H9 (cell line): ENCODE measurements at regions not wholly inside any gene's neighbourhood (a gene's known extent, or its start where the extent isn't known, plus 50 kb on each side); places are given as distances from the start of the nearest gene placed in this dataset.

ENCODE experiments used
- DNase-seq: peaks from one replicate; pipeline ENCODE4 v3.0.0-alpha.2; 2017
- H2AFZ ChIP-seq: one replicate; pipeline ENCODE4 v1.6.1; 2013; ENCODE audit warnings: mild to moderate bottlenecking, low read length, control low read depth, moderate library complexity
- H2AK5ac ChIP-seq: 2 replicates; pipeline ENCODE4 v1.6.1; 2013; ENCODE audit warnings: low read length, control low read depth, mixed read lengths; ENCODE audit not compliant: insufficient read length
- H2BK120ac ChIP-seq: one replicate; pipeline ENCODE4 v1.6.1; 2013; ENCODE audit warnings: low read depth, mild to moderate bottlenecking, low read length, control low read depth, inconsistent platforms; ENCODE audit not compliant: poor library complexity, severe bottlenecking
- H2BK12ac ChIP-seq: 2 replicates; pipeline ENCODE4 v1.6.1; 2013; ENCODE audit warnings: low read length, control low read depth, mixed read lengths, low read depth; ENCODE audit not compliant: insufficient read length
- H2BK15ac ChIP-seq: 2 replicates; pipeline ENCODE4 v1.6.1; 2013; ENCODE audit warnings: low read depth, low read length, control low read depth
- H2BK20ac ChIP-seq: one replicate; pipeline ENCODE4 v1.6.1; 2013; ENCODE audit warnings: low read depth, mild to moderate bottlenecking, low read length, control low read depth, inconsistent platforms; ENCODE audit not compliant: poor library complexity, severe bottlenecking
- H2BK5ac ChIP-seq: 2 replicates; pipeline ENCODE4 v1.6.1; 2013; ENCODE audit warnings: low read length, control low read depth, mixed read lengths; ENCODE audit not compliant: insufficient read length
- H3K14ac ChIP-seq: 2 replicates; pipeline ENCODE4 v1.6.1; 2013; ENCODE audit warnings: low read length, control low read depth; ENCODE audit not compliant: insufficient read depth
- H3K18ac ChIP-seq: 2 replicates; pipeline ENCODE4 v1.6.1; 2013; ENCODE audit warnings: low read depth, mild to moderate bottlenecking, mixed read lengths, low read length, control low read depth; ENCODE audit not compliant: insufficient read length
- H3K23ac ChIP-seq: 2 replicates; pipeline ENCODE4 v1.6.1; 2013; ENCODE audit warnings: low read length, control low read depth, mixed read lengths, low read depth; ENCODE audit not compliant: insufficient read length
- H3K23me2 ChIP-seq: 2 replicates; pipeline ENCODE4 v1.6.1; 2013; ENCODE audit warnings: low read depth, mild to moderate bottlenecking, mixed read lengths, low read length, control low read depth; ENCODE audit not compliant: insufficient read length, poor library complexity, severe bottlenecking
- H3K27ac ChIP-seq: 2 replicates; pipeline ENCODE4 v1.5.1; 2013; ENCODE audit warnings: low read length, control low read depth, mixed read lengths, low read depth; ENCODE audit not compliant: insufficient read length
- H3K27me3 ChIP-seq: 2 replicates; pipeline ENCODE4 v1.6.1; 2013; ENCODE audit warnings: low read length, control low read depth, inconsistent platforms; ENCODE audit not compliant: insufficient read depth
- H3K4ac ChIP-seq: 2 replicates; pipeline ENCODE4 v1.6.1; 2013; ENCODE audit warnings: low read depth, mild to moderate bottlenecking, control low read depth, inconsistent platforms, low read length, moderate library complexity
- H3K4me1 ChIP-seq: 2 replicates; pipeline ENCODE4 v1.6.1; 2013; ENCODE audit warnings: low read length, control low read depth, inconsistent platforms; ENCODE audit not compliant: insufficient read depth
- H3K4me2 ChIP-seq: 2 replicates; pipeline ENCODE4 v1.6.1; 2013; ENCODE audit warnings: low read length, control low read depth, mixed read lengths; ENCODE audit not compliant: insufficient read length, insufficient read depth
- H3K56ac ChIP-seq: 2 replicates; pipeline ENCODE4 v1.6.1; 2013; ENCODE audit warnings: low read depth, mild to moderate bottlenecking, mixed read lengths, low read length, control low read depth; ENCODE audit not compliant: insufficient read length
- H3K79me1 ChIP-seq: 2 replicates; pipeline ENCODE4 v1.6.1; 2013; ENCODE audit warnings: low read depth, mild to moderate bottlenecking, moderate library complexity, low read length, control low read depth, inconsistent platforms; ENCODE audit not compliant: insufficient read depth, poor library complexity, severe bottlenecking
- H3K79me2 ChIP-seq: 2 replicates; pipeline ENCODE4 v1.6.1; 2013; ENCODE audit warnings: low read length, control low read depth, inconsistent platforms; ENCODE audit not compliant: insufficient read depth
- H3K9ac ChIP-seq: 2 replicates; pipeline ENCODE4 v1.6.1; 2013; ENCODE audit warnings: low read length, control low read depth, mixed read lengths; ENCODE audit not compliant: insufficient read length; ENCODE audit errors: extremely low read depth
- H3K9me3 ChIP-seq: one replicate; pipeline ENCODE4 v1.6.1; 2013; ENCODE audit warnings: low read depth, low read length, inconsistent platforms; ENCODE audit not compliant: control insufficient read depth
- H3T11ph ChIP-seq: one replicate; pipeline ENCODE4 v1.6.1; 2013; ENCODE audit warnings: mild to moderate bottlenecking, low read length, control low read depth, inconsistent platforms
- H4K20me1 ChIP-seq: one replicate; pipeline ENCODE4 v1.6.1; 2013; ENCODE audit not compliant: control insufficient read depth, insufficient read length, insufficient read depth
- H4K5ac ChIP-seq: 2 replicates; pipeline ENCODE4 v1.6.1; 2013; ENCODE audit warnings: low read depth, mild to moderate bottlenecking, mixed read lengths, low read length, control low read depth; ENCODE audit not compliant: insufficient read length
- H4K8ac ChIP-seq: replicated peaks from 2 replicates; pipeline ENCODE4 v1.6.1; 2013; ENCODE audit warnings: low read length, control low read depth, mixed read lengths, low read depth; ENCODE audit not compliant: insufficient read length
- H4K91ac ChIP-seq: 2 replicates; pipeline ENCODE4 v1.6.1; 2013; ENCODE audit warnings: low read depth, mild to moderate bottlenecking, moderate library complexity, mixed read lengths, low read length, control low read depth; ENCODE audit not compliant: insufficient read length
- H3K27ac Mint-ChIP-seq, 3 experiments: 2 replicates in 2 of 3; 3 replicates in 1 of 3; pipeline ENCODE4 v1.8.0; 2020 to 2021; ENCODE audit warnings: mixed read lengths in 3 of 3, mild to moderate bottlenecking in 1 of 3, moderate library complexity in 1 of 3
- H3K27me3 Mint-ChIP-seq: 2 replicates; pipeline ENCODE4 v1.8.0; 2021; ENCODE audit warnings: low read depth, mild to moderate bottlenecking, moderate library complexity, mixed read lengths
- H3K36me3 Mint-ChIP-seq, 3 experiments: 2 replicates in 2 of 3; 3 replicates in 1 of 3; pipeline ENCODE4 v1.8.0; 2020 to 2021; ENCODE audit warnings: low read depth in 3 of 3, mixed read lengths in 3 of 3; ENCODE audit not compliant: insufficient read depth in 1 of 3
- H3K4me1 Mint-ChIP-seq, 2 experiments: 2 replicates each; pipeline ENCODE4 v1.8.0; 2020; ENCODE audit warnings: mixed read lengths in 2 of 2
- H3K4me3 Mint-ChIP-seq, 2 experiments: 2 replicates in 1 of 2; 3 replicates in 1 of 2; pipeline ENCODE4 v1.8.0; 2020 to 2021; ENCODE audit warnings: mild to moderate bottlenecking in 2 of 2, mixed read lengths in 2 of 2, moderate library complexity in 1 of 2
- H3K9me3 Mint-ChIP-seq, 2 experiments: 2 replicates in 1 of 2; 3 replicates in 1 of 2; pipeline ENCODE4 v1.8.0; 2020; ENCODE audit warnings: mild to moderate bottlenecking in 2 of 2, mixed read lengths in 2 of 2, moderate library complexity in 1 of 2
- WGBS: extraction: QIAGEN DNeasy Blood & Tissue Kit; methylation state at CpG from one replicate; pipeline ENCODE4 v1.1.7; 2013; ENCODE audit warnings: missing lambda C conversion rate, low lambda C conversion rate, mixed read lengths; ENCODE audit not compliant: insufficient read length; ENCODE audit errors: extremely low coverage; 5-methylcytosine and 5-hydroxymethylcytosine counted together
- TF ChIP-seq, protein P1 (sequence below): fragments of 200-600 bp; sonication (generic); conservative IDR thresholded peaks from 3 replicates; pipeline ENCODE4 v1.8.0; 2021; ENCODE audit warnings: antibody characterized with exemption, mild to moderate bottlenecking

DNA sequence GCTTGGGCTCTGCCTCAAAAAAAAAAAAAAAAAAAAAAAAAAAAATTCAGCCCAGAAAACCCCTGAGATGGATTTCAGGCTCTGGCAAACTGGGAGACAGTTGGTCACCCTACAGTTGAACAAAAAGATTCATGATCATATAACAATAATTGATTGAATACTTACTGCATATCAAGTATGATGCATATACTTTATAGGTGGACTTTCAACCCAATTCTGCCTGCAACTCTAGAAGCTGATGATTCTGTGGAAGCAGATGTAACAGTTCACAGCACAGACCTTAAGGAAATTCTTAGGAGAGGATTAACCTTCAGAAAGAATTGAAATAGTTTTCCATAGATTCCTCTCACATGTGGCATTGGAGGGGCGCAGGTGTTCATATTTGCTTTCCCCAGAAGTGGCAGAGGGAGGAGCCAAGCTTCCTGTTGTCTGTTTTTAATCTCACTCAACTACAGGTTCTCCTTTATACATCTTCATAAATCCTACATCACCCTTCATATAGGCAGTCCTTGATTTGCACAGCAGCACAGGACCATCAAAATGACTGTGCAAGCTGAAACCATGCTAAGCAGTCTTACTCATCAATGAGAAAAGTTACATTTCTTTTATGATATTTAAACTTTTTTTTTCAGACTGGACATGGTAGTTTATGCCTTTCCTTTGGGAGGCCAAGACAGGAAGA is 149.4 kb upstream of the KLF3 start:
- Mint-ChIP-seq H3K36me3 (peaks cover 0 to 4% (median 3%) of the 10 kb centered on the region in 3 experiments; a peak in 3 of 7 replicates), H3K4me3 (no peak overlapping the region), H3K9me3 (no peaks in the 10 kb centered on the region; a peak in 1 of 5 replicates), H3K27me3 (peaks cover 1% of the 10 kb centered on the region), H3K4me1 (peaks cover 24 to 35% of the 10 kb centered on the region in 2 experiments), H3K27ac (0 out of 7 replicates have a peak overlapping the region, but pooled peaks of 1 of the 3 experiments have one; percentile 50)
- no peak overlapping the region for H3K18ac ChIP-seq
- no peaks in the 10 kb centered on the region for H3K27me3 ChIP-seq
- no peak overlapping the region for H3K4me2 ChIP-seq
- no CpG with 5 or more reads among the region's 1 CpG for WGBS
- no peak overlapping the region for H3K14ac ChIP-seq
- H3K79me1 ChIP-seq: no peaks in the 10 kb centered on the region
- no peak overlapping the region for H3K23ac ChIP-seq
- no peak overlapping the region for H4K91ac ChIP-seq
- H3K9ac ChIP-seq: no peak overlapping the region
- H3K4ac ChIP-seq: no peak overlapping the region
- H3K79me2 ChIP-seq: no peaks in the 10 kb centered on the region
- no peak overlapping the region for H2BK12ac ChIP-seq
- TF ChIP-seq, protein P1, sequence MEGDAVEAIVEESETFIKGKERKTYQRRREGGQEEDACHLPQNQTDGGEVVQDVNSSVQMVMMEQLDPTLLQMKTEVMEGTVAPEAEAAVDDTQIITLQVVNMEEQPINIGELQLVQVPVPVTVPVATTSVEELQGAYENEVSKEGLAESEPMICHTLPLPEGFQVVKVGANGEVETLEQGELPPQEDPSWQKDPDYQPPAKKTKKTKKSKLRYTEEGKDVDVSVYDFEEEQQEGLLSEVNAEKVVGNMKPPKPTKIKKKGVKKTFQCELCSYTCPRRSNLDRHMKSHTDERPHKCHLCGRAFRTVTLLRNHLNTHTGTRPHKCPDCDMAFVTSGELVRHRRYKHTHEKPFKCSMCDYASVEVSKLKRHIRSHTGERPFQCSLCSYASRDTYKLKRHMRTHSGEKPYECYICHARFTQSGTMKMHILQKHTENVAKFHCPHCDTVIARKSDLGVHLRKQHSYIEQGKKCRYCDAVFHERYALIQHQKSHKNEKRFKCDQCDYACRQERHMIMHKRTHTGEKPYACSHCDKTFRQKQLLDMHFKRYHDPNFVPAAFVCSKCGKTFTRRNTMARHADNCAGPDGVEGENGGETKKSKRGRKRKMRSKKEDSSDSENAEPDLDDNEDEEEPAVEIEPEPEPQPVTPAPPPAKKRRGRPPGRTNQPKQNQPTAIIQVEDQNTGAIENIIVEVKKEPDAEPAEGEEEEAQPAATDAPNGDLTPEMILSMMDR: no peak
- no peak overlapping the region for H3T11ph ChIP-seq
- no peaks in the 10 kb centered on the region for H4K20me1 ChIP-seq
- 0 out of 2 replicates have a peak, but pooled peaks cover 7% of the 10 kb centered on the region for H3K4me1 ChIP-seq
- no peak overlapping the region for H3K27ac ChIP-seq
- DNase-seq: no peak
- H3K23me2 ChIP-seq: no peaks in the 10 kb centered on the region
- H2BK120ac ChIP-seq: no peak overlapping the region
- H2BK5ac ChIP-seq: no peak overlapping the region
- H2AK5ac ChIP-seq: no peak overlapping the region
- H3K9me3 ChIP-seq: no peaks in the 10 kb centered on the region
- no peak overlapping the region for H3K56ac ChIP-seq
- no peak overlapping the region for H2BK20ac ChIP-seq
- H4K8ac ChIP-seq: no peak overlapping the region
- no peak overlapping the region for H4K5ac ChIP-seq
- no peak overlapping the region for H2BK15ac ChIP-seq
- H2AFZ ChIP-seq: no peak overlapping the region
